ENCODE measurements at regions not wholly inside any gene's neighbourhood (a gene's known extent, or its start where the extent isn't known, plus 50 kb on each side); places are given as distances from the start of the nearest gene placed in this dataset.
"Not testable (repeated sequence)": the region's sequence is repeated elsewhere in the genome, so short reads cannot be mapped to it uniquely, and the experiment has no call there.

- H3K4me3 ChIP-seq (ENCODE audit: low read length), result no peak overlapping the region
- H3K4me1 ChIP-seq (ENCODE audit: control insufficient read depth, insufficient read depth, low read length), result no peaks in the 10 kb centered on the region
- H3K9me3 ChIP-seq (ENCODE audit: control insufficient read depth, low read depth, low read length), result no peaks in the 10 kb centered on the region
- no peak for DNase-seq
- H3K27ac ChIP-seq (ENCODE audit: low read length), result no peak overlapping the region
- WGBS (ENCODE audit: insufficient coverage, low lambda C conversion rate), result 94% methylated on average over 2 of the region's 4 CpGs
- no peaks in the 10 kb centered on the region for H3K27me3 ChIP-seq (ENCODE audit: control insufficient read depth, insufficient read depth, low read length)
- H3K36me3 ChIP-seq (ENCODE audit: control insufficient read depth, insufficient read depth, low read length), result no peaks in the 10 kb centered on the region
Measured at GRCh38 chr6:137545073-137545472, 50.9 kb upstream of the OLIG3 start.

GRCh38 chr6:137547186-137547585, 53.0 kb upstream of the OLIG3 start:
- H3K4me1 ChIP-seq (ENCODE audit: control insufficient read depth, insufficient read depth, low read length), result no peaks in the 10 kb centered on the region
- WGBS (ENCODE audit: insufficient coverage, low lambda C conversion rate), result no CpG with 5 or more reads among the region's 1 CpG
- H3K27me3 ChIP-seq (ENCODE audit: control insufficient read depth, insufficient read depth, low read length), result no peaks in the 10 kb centered on the region
- no peaks in the 10 kb centered on the region for H3K9me3 ChIP-seq (ENCODE audit: control insufficient read depth, low read depth, low read length)
- no peaks in the 10 kb centered on the region for H3K36me3 ChIP-seq (ENCODE audit: control insufficient read depth, insufficient read depth, low read length)
- DNase-seq, result no peak
- no peak overlapping the region for H3K4me3 ChIP-seq (ENCODE audit: low read length)
- H3K27ac ChIP-seq (ENCODE audit: low read length), result no peak overlapping the region

GRCh38 chr6:137547601-137548000, 53.4 kb upstream of the OLIG3 start:
- H3K27me3 ChIP-seq (ENCODE audit: control insufficient read depth, insufficient read depth, low read length), result no peaks in the 10 kb centered on the region
- 80% methylated on average over 1 of the region's 1 CpG for WGBS (ENCODE audit: insufficient coverage, low lambda C conversion rate)
- H3K27ac ChIP-seq (ENCODE audit: low read length), result no peak overlapping the region
- no peaks in the 10 kb centered on the region for H3K9me3 ChIP-seq (ENCODE audit: control insufficient read depth, low read depth, low read length)
- no peaks in the 10 kb centered on the region for H3K4me1 ChIP-seq (ENCODE audit: control insufficient read depth, insufficient read depth, low read length)
- no peak overlapping the region for H3K4me3 ChIP-seq (ENCODE audit: low read length)
- no peaks in the 10 kb centered on the region for H3K36me3 ChIP-seq (ENCODE audit: control insufficient read depth, insufficient read depth, low read length)
- DNase-seq, result no peak

GRCh38 chr6:137549106-137549505, 54.9 kb upstream of the OLIG3 start:
- H3K27me3 ChIP-seq (ENCODE audit: control insufficient read depth, insufficient read depth, low read length), result no peaks in the 10 kb centered on the region
- no peaks in the 10 kb centered on the region for H3K4me1 ChIP-seq (ENCODE audit: control insufficient read depth, insufficient read depth, low read length)
- no peak for DNase-seq
- no peaks in the 10 kb centered on the region for H3K9me3 ChIP-seq (ENCODE audit: control insufficient read depth, low read depth, low read length)
- H3K4me3 ChIP-seq (ENCODE audit: low read length), result no peak overlapping the region
- H3K36me3 ChIP-seq (ENCODE audit: control insufficient read depth, insufficient read depth, low read length), result no peaks in the 10 kb centered on the region
- no peak overlapping the region for H3K27ac ChIP-seq (ENCODE audit: low read length)
- no CpG with 5 or more reads among the region's 2 CpGs for WGBS (ENCODE audit: insufficient coverage, low lambda C conversion rate)

- Histone ChIP-seq H3K9me3 (ENCODE audit: control insufficient read depth, low read depth, low read length) (no peaks in the 10 kb centered on the region), H3K36me3 (ENCODE audit: control insufficient read depth, insufficient read depth, low read length) (no peaks in the 10 kb centered on the region), H3K27ac (ENCODE audit: low read length) (no peak overlapping the region), H3K4me3 (ENCODE audit: low read length) (no peak overlapping the region), H3K4me1 (ENCODE audit: control insufficient read depth, insufficient read depth, low read length) (no peaks in the 10 kb centered on the region), H3K27me3 (ENCODE audit: control insufficient read depth, insufficient read depth, low read length) (no peaks in the 10 kb centered on the region)
- no CpG with 5 or more reads among the region's 4 CpGs for WGBS (ENCODE audit: insufficient coverage, low lambda C conversion rate)
- DNase-seq, result no peak
Measured at GRCh38 chr6:137550535-137550934, 56.3 kb upstream of the OLIG3 start.

- no CpG with 5 or more reads among the region's 1 CpG for WGBS (ENCODE audit: insufficient coverage, low lambda C conversion rate)
- H3K27ac ChIP-seq (ENCODE audit: low read length), result no peak overlapping the region
- no peak for DNase-seq
- no peaks in the 10 kb centered on the region for H3K9me3 ChIP-seq (ENCODE audit: control insufficient read depth, low read depth, low read length)
- no peaks in the 10 kb centered on the region for H3K27me3 ChIP-seq (ENCODE audit: control insufficient read depth, insufficient read depth, low read length)
- H3K4me1 ChIP-seq (ENCODE audit: control insufficient read depth, insufficient read depth, low read length), result no peaks in the 10 kb centered on the region
- no peaks in the 10 kb centered on the region for H3K36me3 ChIP-seq (ENCODE audit: control insufficient read depth, insufficient read depth, low read length)
- H3K4me3 ChIP-seq (ENCODE audit: low read length), result no peak overlapping the region
Measured at GRCh38 chr6:137552146-137552545, 58.0 kb upstream of the OLIG3 start.

GRCh38 chr6:137552809-137553208, 58.6 kb upstream of the OLIG3 start:
- Histone ChIP-seq H3K4me3 (ENCODE audit: low read length) (no peak overlapping the region), H3K36me3 (ENCODE audit: control insufficient read depth, insufficient read depth, low read length) (no peaks in the 10 kb centered on the region), H3K4me1 (ENCODE audit: control insufficient read depth, insufficient read depth, low read length) (no peaks in the 10 kb centered on the region), H3K9me3 (ENCODE audit: control insufficient read depth, low read depth, low read length) (no peaks in the 10 kb centered on the region), H3K27ac (ENCODE audit: low read length) (no peak overlapping the region), H3K27me3 (ENCODE audit: control insufficient read depth, insufficient read depth, low read length) (no peaks in the 10 kb centered on the region)
- WGBS (ENCODE audit: insufficient coverage, low lambda C conversion rate), result no CpG with 5 or more reads among the region's 2 CpGs
- DNase-seq, result no peak

GRCh38 chr6:137559521-137560183, 65.5 kb upstream of the OLIG3 start:
- H3K27me3 ChIP-seq (ENCODE audit: control insufficient read depth, insufficient read depth, low read length); H3K4me3 ChIP-seq (ENCODE audit: low read length); H3K4me1 ChIP-seq (ENCODE audit: control insufficient read depth, insufficient read depth, low read length); DNase-seq; H3K9me3 ChIP-seq (ENCODE audit: control insufficient read depth, low read depth, low read length); H3K36me3 ChIP-seq (ENCODE audit: control insufficient read depth, insufficient read depth, low read length); H3K27ac ChIP-seq (ENCODE audit: low read length): not testable (repeated sequence)
- WGBS (ENCODE audit: insufficient coverage, low lambda C conversion rate), result no CpG with 5 or more reads among the region's 3 CpGs

- Histone ChIP-seq H3K27ac (ENCODE audit: low read length) (no peak overlapping the region), H3K4me1 (ENCODE audit: control insufficient read depth, insufficient read depth, low read length) (no peaks in the 10 kb centered on the region), H3K4me3 (ENCODE audit: low read length) (no peak overlapping the region), H3K9me3 (ENCODE audit: control insufficient read depth, low read depth, low read length) (no peaks in the 10 kb centered on the region), H3K27me3 (ENCODE audit: control insufficient read depth, insufficient read depth, low read length) (no peaks in the 10 kb centered on the region), H3K36me3 (ENCODE audit: control insufficient read depth, insufficient read depth, low read length) (no peaks in the 10 kb centered on the region)
- no CpG with 5 or more reads among the region's 1 CpG for WGBS (ENCODE audit: insufficient coverage, low lambda C conversion rate)
- DNase-seq, result no peak
Measured at GRCh38 chr6:137560184-137560563, 66.0 kb upstream of the OLIG3 start.

- Histone ChIP-seq H3K4me1 (ENCODE audit: control insufficient read depth, insufficient read depth, low read length) (no peaks in the 10 kb centered on the region), H3K4me3 (ENCODE audit: low read length) (no peak overlapping the region), H3K9me3 (ENCODE audit: control insufficient read depth, low read depth, low read length) (peaks cover 3% of the 10 kb centered on the region), H3K27me3 (ENCODE audit: control insufficient read depth, insufficient read depth, low read length) (no peaks in the 10 kb centered on the region), H3K27ac (ENCODE audit: low read length) (no peak overlapping the region), H3K36me3 (ENCODE audit: control insufficient read depth, insufficient read depth, low read length) (no peaks in the 10 kb centered on the region)
- no CpG with 5 or more reads among the region's 1 CpG for WGBS (ENCODE audit: insufficient coverage, low lambda C conversion rate)
- no peak for DNase-seq
Measured at GRCh38 chr6:137568067-137568466, 73.9 kb upstream of the OLIG3 start.

- H3K27ac ChIP-seq (ENCODE audit: low read length), result no peak overlapping the region
- H3K27me3 ChIP-seq (ENCODE audit: control insufficient read depth, insufficient read depth, low read length), result no peaks in the 10 kb centered on the region
- no peak overlapping the region for H3K4me3 ChIP-seq (ENCODE audit: low read length)
- H3K4me1 ChIP-seq (ENCODE audit: control insufficient read depth, insufficient read depth, low read length), result no peaks in the 10 kb centered on the region
- no peaks in the 10 kb centered on the region for H3K36me3 ChIP-seq (ENCODE audit: control insufficient read depth, insufficient read depth, low read length)
- no peak for DNase-seq
- 17% methylated on average over 2 of the region's 8 CpGs for WGBS (ENCODE audit: insufficient coverage, low lambda C conversion rate)
- peaks cover 3% of the 10 kb centered on the region for H3K9me3 ChIP-seq (ENCODE audit: control insufficient read depth, low read depth, low read length)
Measured at GRCh38 chr6:137570393-137570792, 76.2 kb upstream of the OLIG3 start.

All from large intestine (tissue), 3 donors.